GM18909 (cell line): ENCODE measurements at regions not wholly inside any gene's neighbourhood (a gene's known extent, or its start where the extent isn't known, plus 50 kb on each side); places are given as distances from the start of the nearest gene placed in this dataset.
"Not testable (repeated sequence)": the region's sequence is repeated elsewhere in the genome, so short reads cannot be mapped to it uniquely, and the experiment has no call there.

Source experiments
- ATAC-seq: cut with Tn5 transposase; IDR thresholded peaks from one replicate; pipeline ENCODE4 v1.9.1; 2021; ENCODE audit warnings: mild to moderate bottlenecking; ENCODE audit not compliant: unreplicated experiment, poor library complexity

- not testable (repeated sequence) for ATAC-seq
These were observed 61.9 kb upstream of the NAA35 start for GRCh38 chr9:85878872-85879597.

- not testable (repeated sequence) for ATAC-seq
These were observed 60.4 kb upstream of the NAA35 start for GRCh38 chr9:85880507-85880906.

GRCh38 chr9:85884256-85884655 is 56.7 kb upstream of the NAA35 start:
- ATAC-seq, result no peak

GRCh38 chr9:85890962-85891361 is 50.0 kb upstream of the NAA35 start:
- no peak for ATAC-seq
